Prostate gland (tissue), 2 donors: ENCODE measurements at regions not wholly inside any gene's neighbourhood (a gene's known extent, or its start where the extent isn't known, plus 50 kb on each side); places are given as distances from the start of the nearest gene placed in this dataset.

Source experiments
- POLR2A ChIP-seq: fragments of 450-650 bp; IDR thresholded peaks from one replicate; pipeline ENCODE4 v1.6.1; 2016; ENCODE audit warnings: antibody characterized with exemption, mild to moderate bottlenecking
- POLR2AphosphoS5 ChIP-seq: sonication (generic); formaldehyde crosslinking; IDR thresholded peaks from one replicate; pipeline ENCODE4 v1.6.1; 2017; ENCODE audit warnings: antibody characterized with exemption
- TF ChIP-seq, protein P1 (sequence below), 4 experiments: fragments of 200-600 bp in 2 of 4; fragments of 450-650 bp in 2 of 4; sonication (generic) in 2 of 4; IDR thresholded peaks; 1 replicate in 3 of 4; 2 replicates in 1 of 4; pipeline ENCODE4 v1.5.1; 2016 to 2019; ENCODE audit warnings: antibody characterized with exemption in 4 of 4, mild to moderate bottlenecking in 2 of 4, moderate library complexity in 2 of 4

- TF ChIP-seq, protein P1, sequence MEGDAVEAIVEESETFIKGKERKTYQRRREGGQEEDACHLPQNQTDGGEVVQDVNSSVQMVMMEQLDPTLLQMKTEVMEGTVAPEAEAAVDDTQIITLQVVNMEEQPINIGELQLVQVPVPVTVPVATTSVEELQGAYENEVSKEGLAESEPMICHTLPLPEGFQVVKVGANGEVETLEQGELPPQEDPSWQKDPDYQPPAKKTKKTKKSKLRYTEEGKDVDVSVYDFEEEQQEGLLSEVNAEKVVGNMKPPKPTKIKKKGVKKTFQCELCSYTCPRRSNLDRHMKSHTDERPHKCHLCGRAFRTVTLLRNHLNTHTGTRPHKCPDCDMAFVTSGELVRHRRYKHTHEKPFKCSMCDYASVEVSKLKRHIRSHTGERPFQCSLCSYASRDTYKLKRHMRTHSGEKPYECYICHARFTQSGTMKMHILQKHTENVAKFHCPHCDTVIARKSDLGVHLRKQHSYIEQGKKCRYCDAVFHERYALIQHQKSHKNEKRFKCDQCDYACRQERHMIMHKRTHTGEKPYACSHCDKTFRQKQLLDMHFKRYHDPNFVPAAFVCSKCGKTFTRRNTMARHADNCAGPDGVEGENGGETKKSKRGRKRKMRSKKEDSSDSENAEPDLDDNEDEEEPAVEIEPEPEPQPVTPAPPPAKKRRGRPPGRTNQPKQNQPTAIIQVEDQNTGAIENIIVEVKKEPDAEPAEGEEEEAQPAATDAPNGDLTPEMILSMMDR (IDR thresholded peaks at IDR 0.05): no peak
- TF ChIP-seq POLR2A: no peak
- peak; percentile 71 for TF ChIP-seq POLR2AphosphoS5
Observed at GRCh38 chr12:115749071-115749841, 528.2 kb downstream of the MED13L start.
